ENCODE measurements at regions not wholly inside any gene's neighbourhood (a gene's known extent, or its start where the extent isn't known, plus 50 kb on each side); places are given as distances from the start of the nearest gene placed in this dataset.

DNA sequence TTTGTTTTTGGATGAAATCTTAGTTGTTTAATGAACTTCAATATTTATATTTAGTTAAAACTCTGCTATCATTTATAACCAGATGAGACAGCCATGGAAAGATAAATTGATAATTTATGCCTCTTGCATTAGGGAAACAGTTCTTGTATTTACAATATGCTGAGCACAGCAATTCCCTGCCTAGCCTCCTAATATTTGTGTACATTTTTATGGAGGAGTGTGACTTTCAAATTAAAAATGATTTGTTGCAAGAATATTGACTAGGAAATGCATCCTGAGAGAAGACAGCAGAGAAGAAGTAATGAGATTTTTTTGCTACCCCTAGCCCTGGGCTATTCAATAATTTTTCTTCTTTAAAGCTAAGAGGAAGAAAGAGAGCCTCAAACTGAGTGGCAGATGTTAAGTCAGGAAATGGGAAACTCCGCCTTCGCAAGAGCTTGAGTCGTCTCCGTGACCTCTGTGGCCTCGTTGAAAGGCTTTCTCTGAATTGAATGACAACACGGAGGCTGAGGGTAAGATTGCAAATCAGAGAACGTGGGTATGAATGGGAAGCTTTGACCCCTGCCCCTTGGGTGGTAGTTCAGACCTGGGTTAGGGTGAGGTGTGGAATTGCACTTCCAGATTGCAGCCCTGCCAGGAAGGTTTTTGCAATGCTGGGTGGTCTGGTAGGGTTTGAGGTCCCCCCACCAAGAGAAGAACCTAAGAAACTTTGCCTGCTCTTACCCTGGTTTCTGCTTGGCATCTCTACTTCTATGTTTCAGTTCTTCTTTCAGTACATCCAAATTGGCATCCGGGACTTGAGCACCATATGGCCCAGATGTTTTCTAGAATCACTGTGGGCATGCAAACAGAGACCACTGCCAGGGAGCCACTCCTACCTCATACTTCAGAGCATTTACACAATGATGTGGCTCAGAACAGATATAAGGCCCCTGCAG lies 210.3 kb upstream of the RBMS1 start:
- H3K4me1 ChIP-seq (ENCODE audit: control insufficient read depth, insufficient read depth, low read length): peaks cover 10% of the 10 kb centered on the region
- no peaks in the 10 kb centered on the region for H3K36me3 ChIP-seq (ENCODE audit: control insufficient read depth, insufficient read depth, low read length, severe bottlenecking)
- H3K9me3 ChIP-seq (ENCODE audit: control insufficient read depth, low read length): peaks cover 5% of the 10 kb centered on the region
- DNase-seq (ENCODE audit: low read depth): peak; percentile 20
- no peak overlapping the region for H3K9ac ChIP-seq (ENCODE audit: low read length)
- no peaks in the 10 kb centered on the region for H3K27me3 ChIP-seq (replicated peaks; ENCODE audit: control insufficient read depth, insufficient read depth, low read length)
- H3K4me3 ChIP-seq (ENCODE audit: low read length): no peak overlapping the region

DNA sequence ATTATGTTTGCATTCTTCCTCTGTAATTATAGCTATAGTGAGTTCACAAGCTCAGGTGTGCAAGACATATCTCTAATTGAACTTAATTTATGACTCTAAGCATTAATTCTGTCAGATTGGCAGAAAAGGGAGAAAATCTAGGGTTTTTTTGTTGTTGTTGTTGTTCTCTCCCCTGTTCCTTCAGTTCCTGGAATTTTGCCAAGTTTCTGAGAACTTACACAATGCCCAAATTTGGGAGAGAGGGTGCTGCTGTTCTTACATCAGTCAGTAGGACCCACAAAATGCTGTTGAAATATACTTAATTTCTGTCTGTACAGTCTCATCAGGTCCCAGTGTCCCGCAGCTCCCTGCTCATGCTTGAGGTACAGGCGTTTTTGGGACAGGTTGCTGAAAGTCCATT lies 221.8 kb upstream of the RBMS1 start:
- H3K9ac ChIP-seq (ENCODE audit: low read length): no peak overlapping the region
- no peaks in the 10 kb centered on the region for H3K4me1 ChIP-seq (ENCODE audit: control insufficient read depth, insufficient read depth, low read length)
- peak; percentile 29 for DNase-seq (ENCODE audit: low read depth)
- no peaks in the 10 kb centered on the region for H3K27me3 ChIP-seq (replicated peaks; ENCODE audit: control insufficient read depth, insufficient read depth, low read length)
- no peak overlapping the region for H3K4me3 ChIP-seq (ENCODE audit: low read length)
- peaks cover 5% of the 10 kb centered on the region for H3K9me3 ChIP-seq (ENCODE audit: control insufficient read depth, low read length)
- no peaks in the 10 kb centered on the region for H3K36me3 ChIP-seq (ENCODE audit: control insufficient read depth, insufficient read depth, low read length, severe bottlenecking)

DNA sequence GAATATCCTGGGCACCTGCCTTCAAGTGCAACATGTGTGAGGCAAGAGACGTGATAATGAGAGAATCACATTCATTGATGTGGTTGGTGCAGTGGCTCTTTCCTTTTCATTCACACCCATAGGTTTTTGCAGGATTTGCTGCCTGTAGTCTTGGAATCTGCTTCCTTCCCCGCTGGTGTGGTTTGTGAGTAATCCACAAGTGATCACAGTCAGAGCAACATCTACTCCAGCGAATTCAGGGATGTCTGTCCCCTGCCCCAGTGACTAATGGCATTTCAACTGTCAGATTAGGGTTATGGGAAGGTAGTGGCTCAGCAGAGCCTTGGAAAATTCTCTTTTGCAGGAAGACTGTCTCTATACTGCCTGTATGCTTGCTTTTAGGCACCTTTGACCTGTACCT lies 225.5 kb upstream of the RBMS1 start:
- H3K9ac ChIP-seq (ENCODE audit: low read length): no peak overlapping the region

DNA sequence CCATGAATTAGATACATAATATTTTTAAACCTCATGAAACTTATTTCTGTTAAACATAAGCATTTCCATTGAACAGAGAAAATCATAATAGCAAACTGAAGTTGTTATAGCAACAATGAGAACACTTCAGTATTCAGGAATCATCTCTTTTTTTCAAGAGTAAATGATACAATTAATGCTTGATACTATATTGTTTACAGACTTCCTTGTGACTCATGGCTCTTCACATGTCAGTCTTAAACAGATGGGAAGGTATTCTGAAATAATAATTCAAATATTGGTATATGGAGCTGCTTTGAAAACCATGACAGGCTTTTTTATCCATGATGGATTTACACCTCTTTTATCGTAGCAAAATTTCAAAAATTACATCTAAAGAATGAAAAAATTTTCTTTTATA lies 226.5 kb upstream of the RBMS1 start:
- Histone ChIP-seq H3K4me3 (ENCODE audit: low read length) (no peak overlapping the region), H3K9ac (ENCODE audit: low read length) (no peak overlapping the region), H3K36me3 (ENCODE audit: control insufficient read depth, insufficient read depth, low read length, severe bottlenecking) (no peaks in the 10 kb centered on the region), H3K4me1 (ENCODE audit: control insufficient read depth, insufficient read depth, low read length) (peaks cover 6% of the 10 kb centered on the region), H3K9me3 (ENCODE audit: control insufficient read depth, low read length) (no peaks in the 10 kb centered on the region), H3K27me3 (replicated peaks; ENCODE audit: control insufficient read depth, insufficient read depth, low read length) (no peaks in the 10 kb centered on the region)
- no peak for DNase-seq (ENCODE audit: low read depth)

More for the DNA sequence above, 225.5 kb upstream of the RBMS1 start:
- Histone ChIP-seq H3K36me3 (ENCODE audit: control insufficient read depth, insufficient read depth, low read length, severe bottlenecking) (no peaks in the 10 kb centered on the region), H3K4me3 (ENCODE audit: low read length) (no peak overlapping the region), H3K27me3 (replicated peaks; ENCODE audit: control insufficient read depth, insufficient read depth, low read length) (no peaks in the 10 kb centered on the region), H3K9me3 (ENCODE audit: control insufficient read depth, low read length) (no peaks in the 10 kb centered on the region), H3K4me1 (ENCODE audit: control insufficient read depth, insufficient read depth, low read length) (peaks cover 6% of the 10 kb centered on the region)
- DNase-seq (ENCODE audit: low read depth): no peak

DNA sequence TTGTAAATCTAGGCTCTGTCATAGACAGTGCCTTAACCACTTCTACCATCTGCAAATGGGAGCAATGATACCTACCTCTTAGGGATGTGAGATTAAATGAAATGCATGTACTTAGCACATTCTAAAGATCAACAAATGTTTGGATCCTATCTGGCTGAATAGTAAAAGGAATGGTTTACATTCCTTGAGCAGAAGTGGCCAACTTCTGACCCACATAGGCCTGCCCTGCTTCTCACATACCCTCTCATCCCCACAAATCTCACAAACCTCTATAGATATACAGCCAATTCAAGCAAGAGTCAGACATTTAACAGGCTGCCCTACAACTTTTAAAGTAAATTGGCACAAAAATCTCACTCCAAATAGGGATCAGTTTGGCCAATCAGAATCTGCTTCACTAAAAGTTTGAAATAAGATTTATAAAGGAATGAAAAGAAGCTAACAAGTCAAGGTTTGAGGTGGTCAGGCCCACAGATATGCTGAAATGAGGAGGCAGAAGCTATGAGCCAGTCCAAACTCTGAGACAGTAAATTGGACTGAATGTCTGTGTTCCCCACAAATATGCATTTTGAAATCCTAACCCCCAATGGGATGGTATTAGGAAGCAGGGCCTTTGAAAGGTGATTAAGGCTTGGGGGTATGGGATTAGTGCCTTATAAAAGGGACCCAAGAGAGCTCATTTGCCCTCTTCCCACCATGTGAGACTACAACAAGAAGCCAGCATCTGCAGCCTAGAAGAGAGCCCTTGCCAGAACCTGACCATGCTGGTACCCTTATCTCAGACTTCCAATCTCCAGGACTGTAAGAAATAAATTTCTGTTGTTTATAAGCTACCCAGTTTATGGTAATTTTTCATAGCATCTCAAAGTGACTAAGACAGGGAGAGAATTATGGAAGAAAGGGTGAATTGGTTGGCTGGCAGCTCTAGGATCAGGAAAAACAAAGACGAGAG lies 227.8 kb upstream of the RBMS1 start:
- Histone ChIP-seq H3K4me3 (ENCODE audit: low read length) (no peak overlapping the region), H3K36me3 (ENCODE audit: control insufficient read depth, insufficient read depth, low read length, severe bottlenecking) (no peaks in the 10 kb centered on the region), H3K9me3 (ENCODE audit: control insufficient read depth, low read length) (no peaks in the 10 kb centered on the region), H3K9ac (ENCODE audit: low read length) (no peak overlapping the region), H3K4me1 (ENCODE audit: control insufficient read depth, insufficient read depth, low read length) (peaks cover 6% of the 10 kb centered on the region), H3K27me3 (replicated peaks; ENCODE audit: control insufficient read depth, insufficient read depth, low read length) (no peaks in the 10 kb centered on the region)
- DNase-seq (ENCODE audit: low read depth): peak; percentile 34

DNA sequence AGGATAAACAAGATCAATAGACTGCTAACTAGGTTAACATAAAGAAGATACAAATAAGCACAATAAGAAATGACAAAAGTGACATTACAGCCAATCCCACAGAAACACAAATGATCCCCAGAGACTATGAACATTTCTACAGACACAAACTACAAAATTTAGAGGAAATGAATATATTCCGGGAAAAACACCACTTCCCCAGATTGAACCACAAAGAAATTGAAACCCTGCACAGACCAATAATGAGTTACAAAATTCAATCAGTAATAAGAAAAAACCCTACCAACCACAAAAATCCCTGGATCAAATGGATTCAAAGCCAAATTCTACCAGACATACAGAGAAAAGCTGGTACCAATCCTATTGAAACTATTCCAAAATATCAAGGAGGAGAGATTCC lies 232.4 kb upstream of the RBMS1 start:
- peaks cover 6% of the 10 kb centered on the region for H3K4me1 ChIP-seq (ENCODE audit: control insufficient read depth, insufficient read depth, low read length)
- H3K4me3 ChIP-seq (ENCODE audit: low read length): no peak overlapping the region
- H3K9me3 ChIP-seq (ENCODE audit: control insufficient read depth, low read length): no peaks in the 10 kb centered on the region
- H3K27me3 ChIP-seq (replicated peaks; ENCODE audit: control insufficient read depth, insufficient read depth, low read length): no peaks in the 10 kb centered on the region
- no peak overlapping the region for H3K9ac ChIP-seq (ENCODE audit: low read length)
- no peaks in the 10 kb centered on the region for H3K36me3 ChIP-seq (ENCODE audit: control insufficient read depth, insufficient read depth, low read length, severe bottlenecking)
- DNase-seq (ENCODE audit: low read depth): no peak

- Histone ChIP-seq H3K9me3 (ENCODE audit: control insufficient read depth, low read length) (no peaks in the 10 kb centered on the region), H3K4me3 (ENCODE audit: low read length) (no peak overlapping the region), H3K4me1 (ENCODE audit: control insufficient read depth, insufficient read depth, low read length) (no peaks in the 10 kb centered on the region), H3K27me3 (replicated peaks; ENCODE audit: control insufficient read depth, insufficient read depth, low read length) (no peaks in the 10 kb centered on the region), H3K36me3 (ENCODE audit: control insufficient read depth, insufficient read depth, low read length, severe bottlenecking) (no peaks in the 10 kb centered on the region), H3K9ac (ENCODE audit: low read length) (no peak overlapping the region)
- DNase-seq (ENCODE audit: low read depth): no peak
Observed at GRCh38 chr2:160730296-160730995, 236.8 kb upstream of the RBMS1 start.

DNA sequence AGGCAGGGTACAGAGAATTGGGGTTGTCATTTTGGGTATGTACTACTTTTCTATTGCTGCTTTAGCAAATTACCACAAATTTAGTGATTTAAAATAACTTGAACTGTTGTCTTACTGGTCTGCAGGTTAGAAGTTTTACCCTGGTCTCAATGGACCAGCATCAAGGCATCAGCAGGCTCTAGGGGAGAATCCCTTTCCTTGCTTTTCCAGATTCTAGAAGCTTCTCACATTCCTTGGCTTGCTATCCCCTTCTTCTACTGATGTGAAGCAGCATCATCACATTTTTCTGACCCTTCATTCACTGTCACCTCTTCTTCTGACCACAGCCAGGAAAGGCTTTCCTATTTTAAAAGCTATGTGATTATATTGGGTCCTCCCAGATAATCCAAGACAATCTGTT lies 237.8 kb upstream of the RBMS1 start:
- H3K27me3 ChIP-seq (replicated peaks; ENCODE audit: control insufficient read depth, insufficient read depth, low read length): no peaks in the 10 kb centered on the region
- H3K4me1 ChIP-seq (ENCODE audit: control insufficient read depth, insufficient read depth, low read length): no peaks in the 10 kb centered on the region
- H3K9me3 ChIP-seq (ENCODE audit: control insufficient read depth, low read length): no peaks in the 10 kb centered on the region
- no peak for DNase-seq (ENCODE audit: low read depth)
- no peak overlapping the region for H3K4me3 ChIP-seq (ENCODE audit: low read length)
- no peak overlapping the region for H3K9ac ChIP-seq (ENCODE audit: low read length)
- H3K36me3 ChIP-seq (ENCODE audit: control insufficient read depth, insufficient read depth, low read length, severe bottlenecking): no peaks in the 10 kb centered on the region

DNA sequence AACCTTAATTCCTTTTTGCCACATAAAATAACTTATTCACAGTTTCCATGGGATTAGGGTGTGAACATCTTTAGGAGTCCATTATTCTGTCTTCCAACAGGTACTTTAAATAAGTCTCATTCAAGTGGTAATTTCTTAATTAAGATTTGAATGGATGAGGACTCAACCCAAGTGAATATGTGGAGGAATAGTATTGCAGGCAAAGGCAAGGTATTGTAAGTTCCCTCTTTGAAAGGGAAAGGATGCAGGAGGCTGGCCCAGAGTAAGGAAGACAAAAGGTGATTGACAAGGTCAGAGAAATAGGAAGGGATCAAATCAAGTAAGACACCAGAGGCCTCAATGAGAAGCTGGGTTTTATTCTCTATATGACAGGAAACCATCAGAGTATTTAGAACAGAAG lies 238.2 kb upstream of the RBMS1 start:
- Histone ChIP-seq H3K27me3 (replicated peaks; ENCODE audit: control insufficient read depth, insufficient read depth, low read length) (no peaks in the 10 kb centered on the region), H3K9me3 (ENCODE audit: control insufficient read depth, low read length) (no peaks in the 10 kb centered on the region), H3K4me1 (ENCODE audit: control insufficient read depth, insufficient read depth, low read length) (no peaks in the 10 kb centered on the region), H3K4me3 (ENCODE audit: low read length) (no peak overlapping the region), H3K36me3 (ENCODE audit: control insufficient read depth, insufficient read depth, low read length, severe bottlenecking) (no peaks in the 10 kb centered on the region), H3K9ac (ENCODE audit: low read length) (no peak overlapping the region)
- no peak for DNase-seq (ENCODE audit: low read depth)

DNA sequence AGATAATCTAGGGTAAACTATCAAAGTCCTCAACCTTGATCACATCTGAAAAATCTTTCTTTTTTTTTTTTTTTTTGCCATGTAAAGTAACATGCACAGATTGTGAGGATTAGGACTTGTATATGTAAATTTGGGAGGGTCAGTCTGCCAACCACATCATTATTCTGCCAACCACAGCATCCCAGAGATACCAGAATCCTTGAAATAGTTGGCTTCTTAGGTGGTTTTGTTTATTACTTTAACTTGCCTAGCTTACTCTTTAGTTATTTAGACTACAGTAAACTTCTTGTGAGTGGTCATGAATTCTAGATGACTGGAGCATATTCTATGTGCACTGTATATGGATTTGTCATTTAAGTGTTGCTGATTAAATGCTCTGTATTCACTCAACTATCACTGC lies 242.1 kb upstream of the RBMS1 start:
- no peaks in the 10 kb centered on the region for H3K36me3 ChIP-seq (ENCODE audit: control insufficient read depth, insufficient read depth, low read length, severe bottlenecking)

More for the DNA sequence above, 242.1 kb upstream of the RBMS1 start:
- H3K27me3 ChIP-seq (replicated peaks; ENCODE audit: control insufficient read depth, insufficient read depth, low read length): no peaks in the 10 kb centered on the region
- no peak overlapping the region for H3K9ac ChIP-seq (ENCODE audit: low read length)
- no peaks in the 10 kb centered on the region for H3K4me1 ChIP-seq (ENCODE audit: control insufficient read depth, insufficient read depth, low read length)
- H3K9me3 ChIP-seq (ENCODE audit: control insufficient read depth, low read length): no peaks in the 10 kb centered on the region
- H3K4me3 ChIP-seq (ENCODE audit: low read length): no peak overlapping the region
- DNase-seq (ENCODE audit: low read depth): no peak
